ENCODE measurements at regions not wholly inside any gene's neighbourhood (a gene's known extent, or its start where the extent isn't known, plus 50 kb on each side); places are given as distances from the start of the nearest gene placed in this dataset.

- TF ChIP-seq POLR2AphosphoS5 (IDR thresholded peaks at IDR 0.05; ENCODE audit: insufficient read depth in 1 of 2, low read depth in 1 of 2) (no peak), CTCF (IDR thresholded peaks at IDR 0.05) (no peak)
Observed at GRCh38 chr11:112611771-112612170, 349.4 kb upstream of the NCAM1 start.

Data from vagina (tissue), 2 donors.